Panc1 (cell line): ENCODE measurements at regions not wholly inside any gene's neighbourhood (a gene's known extent, or its start where the extent isn't known, plus 50 kb on each side); places are given as distances from the start of the nearest gene placed in this dataset.

Experiments
- ATAC-seq: fragments of 200-7000 bp; cut with Tn5 transposase; 2 replicates; pipeline ENCODE4 v1.9.1; 2020; ENCODE audit warnings: mild to moderate bottlenecking, moderate library complexity
- BruUV-seq: library from RNA; stranded (reverse); fragments of 400-500 nt; replicated peaks from 2 replicates; lab custom pipeline; 2021; lab: Mats Ljungman, UMichigan
- CTCF ChIA-PET: fragments of 300-600 bp; sonication (Branson Sonifier 250); formaldehyde crosslinking; loops from one replicate; lab custom pipeline; 2022; ENCODE audit warnings: antibody characterized with exemption; lab: Charles Lee
- POLR2A ChIA-PET: fragments of 300-600 bp; sonication (Branson Sonifier 250); formaldehyde crosslinking; loops from one replicate; lab custom pipeline; 2022; ENCODE audit warnings: antibody characterized with exemption; lab: Charles Lee
- DNase-seq: peaks from one replicate; pipeline ENCODE4 v3.0.0-alpha.2; 2010; ENCODE audit warnings: low read depth, low spot score
- H3K27ac ChIP-seq: 2 replicates; pipeline ENCODE4 v1.5.1; 2011; ENCODE audit warnings: mild to moderate bottlenecking, low read length, inconsistent platforms
- H3K27me3 ChIP-seq: fragments of 200-500 bp; sonication (Bioruptor generic); 2 replicates; pipeline ENCODE4 v1.6.0; 2014; ENCODE audit warnings: low read length, inconsistent platforms; ENCODE audit not compliant: control insufficient read depth, insufficient read depth
- H3K36me3 ChIP-seq: fragments of 200-500 bp; sonication (Bioruptor generic); 2 replicates; pipeline ENCODE4 v1.5.1; 2014; ENCODE audit warnings: inconsistent platforms, mild to moderate bottlenecking, low read length, moderate library complexity; ENCODE audit not compliant: control insufficient read depth, insufficient read depth
- H3K4me1 ChIP-seq: 2 replicates; pipeline ENCODE4 v1.5.1; 2011; ENCODE audit warnings: inconsistent platforms, mild to moderate bottlenecking, low read length, moderate library complexity; ENCODE audit not compliant: control insufficient read depth, insufficient read depth
- H3K4me3 ChIP-seq, 2 experiments: 2 replicates each; pipeline ENCODE4 v1.5.1; 2011 to 2012; ENCODE audit warnings: low read depth in 2 of 2, low read length in 2 of 2, mild to moderate bottlenecking in 2 of 2, inconsistent platforms in 1 of 2, moderate library complexity in 1 of 2
- H3K9me3 ChIP-seq: fragments of 200-500 bp; sonication (Bioruptor generic); 2 replicates; pipeline ENCODE4 v1.5.1; 2014; ENCODE audit warnings: low read depth, mild to moderate bottlenecking, inconsistent platforms, low read length, moderate library complexity; ENCODE audit not compliant: control insufficient read depth, insufficient read depth
- POLR2AphosphoS5 ChIP-seq: IDR thresholded peaks from 2 replicates; pipeline ENCODE4 v1.6.1; 2012; ENCODE audit warnings: mild to moderate bottlenecking, low read depth, low read length, moderate library complexity
- SIN3A ChIP-seq: IDR thresholded peaks from 2 replicates; pipeline ENCODE4 v1.6.1; 2012; ENCODE audit warnings: low read depth, mild to moderate bottlenecking, low read length, moderate library complexity, borderline replicate concordance; ENCODE audit not compliant: insufficient read depth
- TCF7L2 ChIP-seq: IDR thresholded peaks from 2 replicates; pipeline ENCODE4 v1.6.1; 2011; ENCODE audit warnings: mild to moderate bottlenecking, low read depth, low read length, inconsistent platforms
- in situ Hi-C: cut with HindIII; loops from 2 replicates; pipeline ENCODE4 v1.10.0; 2016; ENCODE audit warnings: low sequenced_read_pairs, low pct_unique_long_range_greater_than_20kb
- intact Hi-C: fragments of 100-400 bp; cut with micrococcal nuclease; formaldehyde crosslinking; loops from one replicate; pipeline ENCODE4 v1.10.0; 2022; ENCODE audit not compliant: unreplicated experiment
- TF ChIP-seq, protein P1 (sequence below), 2 experiments: IDR thresholded peaks; 2 replicates each; pipeline ENCODE4 v1.6.1; 2011 to 2012; ENCODE audit warnings: low read depth in 2 of 2, control low read depth in 1 of 2, low read length in 1 of 2, mild to moderate bottlenecking in 1 of 2, moderate library complexity in 1 of 2; ENCODE audit not compliant: insufficient read depth in 1 of 2
- TF ChIP-seq, protein P2 (sequence below): fragments of 450-650 bp; IDR thresholded peaks from 2 replicates; pipeline ENCODE4 v1.5.1; 2017; ENCODE audit warnings: mild to moderate bottlenecking

GRCh38 chr18:40431071-40431985, 1523.7 kb upstream of the PIK3C3 start (continued):
- no peak for TF ChIP-seq SIN3A

GRCh38 chr18:40423291-40423690, 1531.7 kb upstream of the PIK3C3 start:
- BruUV-seq: no TSS peak
- DNase-seq: no peak
- ChIA-PET CTCF (no interaction called here), POLR2A (no interaction called here)
- Histone ChIP-seq H3K27me3 (no peaks in the 10 kb centered on the region), H3K36me3 (no peaks in the 10 kb centered on the region), H3K4me1 (no peaks in the 10 kb centered on the region), H3K4me3 (no peak overlapping the region), H3K27ac (no peak overlapping the region), H3K9me3 (no peaks in the 10 kb centered on the region)
- ATAC-seq: no peak
- no peak for TF ChIP-seq POLR2AphosphoS5
- TF ChIP-seq SIN3A: no peak
- TF ChIP-seq, protein P1, sequence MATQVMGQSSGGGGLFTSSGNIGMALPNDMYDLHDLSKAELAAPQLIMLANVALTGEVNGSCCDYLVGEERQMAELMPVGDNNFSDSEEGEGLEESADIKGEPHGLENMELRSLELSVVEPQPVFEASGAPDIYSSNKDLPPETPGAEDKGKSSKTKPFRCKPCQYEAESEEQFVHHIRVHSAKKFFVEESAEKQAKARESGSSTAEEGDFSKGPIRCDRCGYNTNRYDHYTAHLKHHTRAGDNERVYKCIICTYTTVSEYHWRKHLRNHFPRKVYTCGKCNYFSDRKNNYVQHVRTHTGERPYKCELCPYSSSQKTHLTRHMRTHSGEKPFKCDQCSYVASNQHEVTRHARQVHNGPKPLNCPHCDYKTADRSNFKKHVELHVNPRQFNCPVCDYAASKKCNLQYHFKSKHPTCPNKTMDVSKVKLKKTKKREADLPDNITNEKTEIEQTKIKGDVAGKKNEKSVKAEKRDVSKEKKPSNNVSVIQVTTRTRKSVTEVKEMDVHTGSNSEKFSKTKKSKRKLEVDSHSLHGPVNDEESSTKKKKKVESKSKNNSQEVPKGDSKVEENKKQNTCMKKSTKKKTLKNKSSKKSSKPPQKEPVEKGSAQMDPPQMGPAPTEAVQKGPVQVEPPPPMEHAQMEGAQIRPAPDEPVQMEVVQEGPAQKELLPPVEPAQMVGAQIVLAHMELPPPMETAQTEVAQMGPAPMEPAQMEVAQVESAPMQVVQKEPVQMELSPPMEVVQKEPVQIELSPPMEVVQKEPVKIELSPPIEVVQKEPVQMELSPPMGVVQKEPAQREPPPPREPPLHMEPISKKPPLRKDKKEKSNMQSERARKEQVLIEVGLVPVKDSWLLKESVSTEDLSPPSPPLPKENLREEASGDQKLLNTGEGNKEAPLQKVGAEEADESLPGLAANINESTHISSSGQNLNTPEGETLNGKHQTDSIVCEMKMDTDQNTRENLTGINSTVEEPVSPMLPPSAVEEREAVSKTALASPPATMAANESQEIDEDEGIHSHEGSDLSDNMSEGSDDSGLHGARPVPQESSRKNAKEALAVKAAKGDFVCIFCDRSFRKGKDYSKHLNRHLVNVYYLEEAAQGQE (IDR thresholded peaks at IDR 0.05; ENCODE audit: insufficient read depth in 1 of 2, low read depth in 2 of 2, low read length in 1 of 2): no peak
- TF ChIP-seq, protein P2, sequence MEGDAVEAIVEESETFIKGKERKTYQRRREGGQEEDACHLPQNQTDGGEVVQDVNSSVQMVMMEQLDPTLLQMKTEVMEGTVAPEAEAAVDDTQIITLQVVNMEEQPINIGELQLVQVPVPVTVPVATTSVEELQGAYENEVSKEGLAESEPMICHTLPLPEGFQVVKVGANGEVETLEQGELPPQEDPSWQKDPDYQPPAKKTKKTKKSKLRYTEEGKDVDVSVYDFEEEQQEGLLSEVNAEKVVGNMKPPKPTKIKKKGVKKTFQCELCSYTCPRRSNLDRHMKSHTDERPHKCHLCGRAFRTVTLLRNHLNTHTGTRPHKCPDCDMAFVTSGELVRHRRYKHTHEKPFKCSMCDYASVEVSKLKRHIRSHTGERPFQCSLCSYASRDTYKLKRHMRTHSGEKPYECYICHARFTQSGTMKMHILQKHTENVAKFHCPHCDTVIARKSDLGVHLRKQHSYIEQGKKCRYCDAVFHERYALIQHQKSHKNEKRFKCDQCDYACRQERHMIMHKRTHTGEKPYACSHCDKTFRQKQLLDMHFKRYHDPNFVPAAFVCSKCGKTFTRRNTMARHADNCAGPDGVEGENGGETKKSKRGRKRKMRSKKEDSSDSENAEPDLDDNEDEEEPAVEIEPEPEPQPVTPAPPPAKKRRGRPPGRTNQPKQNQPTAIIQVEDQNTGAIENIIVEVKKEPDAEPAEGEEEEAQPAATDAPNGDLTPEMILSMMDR: no peak
- no peak for TF ChIP-seq TCF7L2
- in situ Hi-C loops (no loop called here), intact Hi-C loops (no loop called here)

DNA sequence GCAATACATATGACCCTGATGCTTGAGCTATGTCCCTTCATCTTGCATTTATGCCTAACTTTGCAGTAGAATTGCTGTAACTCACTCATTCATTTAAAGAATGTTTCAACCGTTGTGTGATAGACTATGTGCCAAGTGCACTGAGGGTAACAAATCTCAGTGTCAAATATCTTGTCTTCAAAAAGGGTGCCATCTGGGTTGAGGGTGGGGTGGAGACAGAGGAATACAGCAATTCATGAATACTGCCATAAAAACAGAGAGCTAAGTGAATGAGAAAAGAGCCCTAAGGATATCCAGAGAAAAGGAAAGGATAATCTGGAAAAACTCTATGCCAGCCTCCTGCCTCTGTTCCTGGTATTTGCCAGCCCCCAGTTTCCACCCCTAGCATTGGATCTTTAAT, 1534.4 kb upstream of the PIK3C3 start:
- H3K4me3 ChIP-seq: no peak overlapping the region
- no peak for DNase-seq
- ChIA-PET POLR2A (no interaction called here), CTCF (no interaction called here)
- intact Hi-C loops: no loop called here
- no peaks in the 10 kb centered on the region for H3K4me1 ChIP-seq
- H3K9me3 ChIP-seq: no peaks in the 10 kb centered on the region
- no peak for TF ChIP-seq TCF7L2
- TF ChIP-seq, protein P2: no peak
- no peak for TF ChIP-seq POLR2AphosphoS5
- TF ChIP-seq SIN3A: no peak
- TF ChIP-seq, protein P1 (IDR thresholded peaks at IDR 0.05; ENCODE audit: insufficient read depth in 1 of 2, low read depth in 2 of 2, low read length in 1 of 2): no peak
- no peaks in the 10 kb centered on the region for H3K36me3 ChIP-seq
- H3K27ac ChIP-seq: no peak overlapping the region
- BruUV-seq: no TSS peak
- no peak for ATAC-seq
- no peaks in the 10 kb centered on the region for H3K27me3 ChIP-seq
- in situ Hi-C loops: no loop called here
